CD4-positive, CD25-positive, alpha-beta regulatory T cell (primary cell): ENCODE measurements at regions not wholly inside any gene's neighbourhood (a gene's known extent, or its start where the extent isn't known, plus 50 kb on each side); places are given as distances from the start of the nearest gene placed in this dataset.

Experiments used
- ATAC-seq, 2 donors: fragments of 150-1000 bp; cut with Tn5 transposase; one replicate each; pipeline ENCODE4 v1.10.0; 2021; ENCODE audit warnings: low read depth in 2 of 2, moderate number of reproducible peaks in 2 of 2, moderate library complexity in 1 of 2
- DNase-seq, 3 donors: peaks; one replicate each; pipeline versions ENCODE4 v3.0.0 to v3.0.0-alpha.2; 2012 to 2022; ENCODE audit warnings: mixed read lengths in 1 of 3
- H3K27ac ChIP-seq: one replicate; pipeline ENCODE4 v1.7.0; 2013; ENCODE audit warnings: mild to moderate bottlenecking, low read length; ENCODE audit not compliant: insufficient read depth, poor library complexity, severe bottlenecking
- H3K27me3 ChIP-seq: one replicate; pipeline ENCODE4 v1.7.0; 2013; ENCODE audit warnings: low read length; ENCODE audit not compliant: control insufficient read depth, insufficient read depth
- H3K36me3 ChIP-seq: one replicate; pipeline ENCODE4 v1.7.0; 2013; ENCODE audit warnings: mild to moderate bottlenecking, low read length, moderate library complexity; ENCODE audit not compliant: control insufficient read depth, insufficient read depth
- H3K4me1 ChIP-seq: 2 replicates; pipeline ENCODE4 v1.7.0; 2013; ENCODE audit warnings: mild to moderate bottlenecking, low read length; ENCODE audit not compliant: insufficient read depth, control insufficient read depth, poor library complexity, severe bottlenecking
- H3K4me3 ChIP-seq: one replicate; pipeline ENCODE4 v1.7.0; 2013; ENCODE audit warnings: low read depth, mild to moderate bottlenecking, low read length, moderate library complexity
- H3K9me3 ChIP-seq, 2 experiments: 1 replicate in 1 of 2; 2 replicates in 1 of 2; pipeline ENCODE4 v1.7.0; 2013; ENCODE audit warnings: low read length in 2 of 2, mild to moderate bottlenecking in 1 of 2, moderate library complexity in 1 of 2; ENCODE audit not compliant: control insufficient read depth in 2 of 2
- H3K27ac Mint-ChIP-seq, 3 donors: one replicate each; pipeline ENCODE4 v1.8.0; 2020 to 2022; ENCODE audit warnings: mild to moderate bottlenecking in 3 of 3, mixed read lengths in 3 of 3, moderate library complexity in 2 of 3
- H3K27me3 Mint-ChIP-seq: one replicate; pipeline ENCODE4 v1.8.0; 2022; ENCODE audit warnings: mild to moderate bottlenecking, mixed read lengths
- H3K36me3 Mint-ChIP-seq: one replicate; pipeline ENCODE4 v1.8.0; 2020; ENCODE audit warnings: mixed read lengths
- H3K4me1 Mint-ChIP-seq, 4 donors: one replicate each; pipeline ENCODE4 v1.8.0; 2020 to 2022; ENCODE audit warnings: mixed read lengths in 4 of 4, mild to moderate bottlenecking in 1 of 4
- H3K4me3 Mint-ChIP-seq, 4 donors: one replicate each; pipeline ENCODE4 v1.8.0; 2020 to 2022; ENCODE audit warnings: mild to moderate bottlenecking in 4 of 4, mixed read lengths in 4 of 4, moderate library complexity in 3 of 4
- H3K9me3 Mint-ChIP-seq, 7 donors: one replicate each; pipeline ENCODE4 v1.8.0; 2020 to 2022; ENCODE audit warnings: mixed read lengths in 7 of 7, mild to moderate bottlenecking in 3 of 7, moderate library complexity in 2 of 7

DNA sequence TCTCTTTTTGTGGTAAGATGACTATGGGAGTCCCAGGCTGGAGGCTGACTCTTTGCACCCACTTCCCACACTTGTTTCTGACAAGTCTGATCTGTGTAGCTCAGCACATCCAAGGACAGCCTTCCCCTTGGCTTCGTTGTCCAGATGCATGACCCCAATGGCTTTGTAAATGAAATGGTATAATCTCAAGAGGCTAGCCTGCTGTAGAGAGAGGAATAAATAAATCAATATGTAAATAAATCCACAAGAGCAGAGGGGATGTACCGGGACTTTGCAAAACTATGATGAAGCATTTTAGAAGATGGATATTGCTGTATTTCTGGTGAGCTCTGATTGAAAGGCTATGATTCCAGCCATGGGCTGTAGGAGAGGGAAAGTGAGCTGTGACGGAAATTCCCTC lies 79.9 kb upstream of the NEO1 start:
- Histone ChIP-seq H3K27ac (no peak overlapping the region), H3K9me3 (no peaks in the 10 kb centered on the region), H3K27me3 (peaks cover 27% of the 10 kb centered on the region), H3K4me3 (no peak overlapping the region), H3K4me1 (no peaks in the 10 kb centered on the region), H3K36me3 (no peaks in the 10 kb centered on the region)
- Mint-ChIP-seq H3K9me3 (no peaks in the 10 kb centered on the region), H3K27me3 (peaks cover 18% of the 10 kb centered on the region), H3K36me3 (no peaks in the 10 kb centered on the region), H3K4me1 (peaks cover 0 to 2% (median 0%) of the 10 kb centered on the region in 4 donors), H3K27ac (no peak overlapping the region), H3K4me3 (no peak overlapping the region)
- no peak for ATAC-seq
- no peak for DNase-seq

DNA sequence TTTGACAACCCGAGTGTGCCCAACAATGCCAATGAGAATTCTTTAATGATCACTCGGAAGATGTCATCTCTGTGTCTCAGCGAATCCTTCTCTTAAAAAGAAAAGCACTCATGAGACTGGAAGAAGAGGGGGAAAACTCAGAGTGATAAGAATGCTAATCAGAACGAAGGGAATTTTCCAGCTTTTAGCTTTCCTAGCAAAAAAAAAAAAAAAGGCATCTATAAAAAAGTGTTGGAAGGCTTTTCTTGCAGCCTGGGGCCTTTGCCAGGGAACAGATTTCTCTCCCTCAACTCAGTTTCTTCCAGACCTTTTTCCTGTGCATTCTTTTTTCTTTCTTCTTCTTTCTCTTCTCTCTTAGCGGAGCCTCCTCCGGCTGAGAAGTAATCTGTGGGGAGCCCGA lies 80.5 kb upstream of the NEO1 start:
- no peaks in the 10 kb centered on the region for H3K4me1 ChIP-seq
- no peaks in the 10 kb centered on the region for H3K36me3 ChIP-seq
- H3K4me3 ChIP-seq, result no peak overlapping the region
- Mint-ChIP-seq H3K36me3 (no peaks in the 10 kb centered on the region), H3K4me3 (no peak overlapping the region), H3K27ac (no peak overlapping the region), H3K9me3 (no peaks in the 10 kb centered on the region), H3K27me3 (peaks cover 19% of the 10 kb centered on the region), H3K4me1 (peaks cover 0 to 2% (median 0%) of the 10 kb centered on the region in 4 donors)
- H3K27me3 ChIP-seq, result peaks cover 25% of the 10 kb centered on the region
- no peak for DNase-seq
- no peak for ATAC-seq
- no peak overlapping the region for H3K27ac ChIP-seq
- no peaks in the 10 kb centered on the region for H3K9me3 ChIP-seq

DNA sequence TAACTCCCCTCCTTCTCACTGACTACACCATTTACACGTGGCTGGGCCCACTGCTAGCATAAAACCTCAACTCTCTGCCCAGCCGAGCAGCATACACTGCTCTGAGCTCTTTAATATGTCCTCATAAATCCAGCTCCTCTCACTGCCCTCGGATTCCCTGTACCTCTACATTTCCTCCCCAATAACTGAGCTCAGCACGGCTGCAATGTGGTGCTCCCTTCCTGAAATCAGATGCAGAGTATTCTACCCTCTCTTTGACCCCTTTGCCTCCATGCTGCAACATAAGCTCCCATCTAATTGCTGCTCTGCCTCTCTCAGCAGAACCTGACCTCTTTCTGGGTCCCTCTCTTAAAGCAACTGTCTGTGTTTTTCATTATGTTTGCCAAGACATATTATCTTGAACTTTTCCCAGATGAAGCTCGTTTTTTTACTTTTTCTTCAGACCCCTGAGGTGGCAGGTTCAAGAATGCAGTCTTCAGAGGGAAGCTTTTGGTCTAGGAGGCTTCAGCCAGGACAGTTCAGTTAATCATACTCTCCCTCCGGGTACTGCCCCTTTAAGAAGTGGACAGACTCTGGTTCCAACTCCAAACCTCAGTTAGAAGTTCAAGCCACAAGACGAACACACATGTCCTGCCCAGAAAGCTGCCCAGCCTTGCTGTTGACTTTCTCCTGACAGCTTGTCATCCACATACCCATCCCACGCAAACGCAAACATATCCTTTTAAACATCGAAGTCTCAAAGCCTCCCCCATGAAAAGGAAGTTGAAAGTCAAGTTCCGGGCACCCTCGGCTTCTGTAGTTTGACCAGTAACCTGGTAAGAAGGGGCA lies 81.1 kb upstream of the NEO1 start:
- Mint-ChIP-seq H3K9me3 (no peaks in the 10 kb centered on the region), H3K36me3 (no peaks in the 10 kb centered on the region), H3K4me3 (no peak overlapping the region), H3K27me3 (peaks cover 19% of the 10 kb centered on the region), H3K4me1 (peaks cover 0 to 2% (median 0%) of the 10 kb centered on the region in 4 donors), H3K27ac (no peak overlapping the region)
- no peaks in the 10 kb centered on the region for H3K9me3 ChIP-seq
- H3K36me3 ChIP-seq, result no peaks in the 10 kb centered on the region
- DNase-seq (no peak), ATAC-seq (no peak)
- no peak overlapping the region for H3K27ac ChIP-seq
- H3K27me3 ChIP-seq, result peaks cover 25% of the 10 kb centered on the region
- no peak overlapping the region for H3K4me3 ChIP-seq
- H3K4me1 ChIP-seq, result no peaks in the 10 kb centered on the region

DNA sequence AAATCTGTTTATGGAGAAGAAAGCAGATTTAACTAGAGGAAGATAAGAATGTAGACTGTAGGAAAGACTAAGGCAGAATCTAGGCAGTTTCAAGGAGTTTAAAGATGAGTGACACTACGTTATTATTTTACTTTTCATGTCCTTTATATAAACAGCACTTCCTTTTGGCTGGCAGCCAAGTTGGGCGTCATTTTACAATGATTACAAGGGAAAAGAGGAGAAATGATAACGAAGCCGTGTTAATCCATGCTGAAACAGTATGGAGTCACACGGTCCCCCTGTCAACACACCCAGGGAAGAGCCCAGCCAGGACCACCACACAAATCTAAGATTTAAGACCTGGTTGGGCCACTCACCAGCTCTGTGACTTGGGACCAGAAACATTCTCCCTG lies 83.7 kb upstream of the NEO1 start:
- H3K4me3 ChIP-seq, result no peak overlapping the region

DNA sequence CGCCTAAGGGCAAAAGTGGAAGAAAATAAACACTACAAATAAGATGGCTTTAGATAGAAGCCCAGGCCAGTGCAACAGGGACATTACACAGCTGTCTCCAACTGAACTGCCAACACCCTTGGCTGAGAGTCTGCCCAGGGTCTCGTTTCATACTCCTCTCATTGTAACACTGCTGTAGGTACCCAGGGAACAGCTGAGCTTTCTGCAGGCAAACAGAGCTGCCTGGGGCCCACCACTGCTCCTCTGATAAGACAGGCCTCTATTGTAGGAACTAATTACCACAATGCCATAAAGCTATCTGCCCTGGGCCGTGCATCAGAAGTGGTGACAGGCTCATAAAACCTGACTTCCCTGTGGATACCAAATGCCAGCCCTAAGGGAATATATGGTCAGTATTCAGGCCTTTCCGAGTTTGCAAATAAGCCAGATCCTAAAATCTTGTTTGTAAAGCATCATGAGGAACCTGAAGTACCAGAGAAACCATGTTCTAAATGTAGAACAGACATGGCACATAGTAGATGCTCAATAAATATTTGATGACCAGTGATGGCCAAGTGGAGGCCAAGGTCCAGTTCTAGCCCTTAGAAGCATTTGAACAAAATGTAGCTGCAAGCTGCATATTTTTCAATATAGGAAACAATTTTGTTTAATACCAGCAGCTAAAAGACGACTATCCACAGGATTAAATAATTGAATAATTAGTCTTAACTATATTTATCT lies 84.3 kb upstream of the NEO1 start:
- Histone ChIP-seq H3K36me3 (no peaks in the 10 kb centered on the region), H3K9me3 (no peaks in the 10 kb centered on the region), H3K4me3 (no peak overlapping the region), H3K4me1 (no peaks in the 10 kb centered on the region), H3K27me3 (peaks cover 20% of the 10 kb centered on the region), H3K27ac (no peak overlapping the region)
- no peaks in the 10 kb centered on the region for H3K36me3 Mint-ChIP-seq
- ATAC-seq (no peak), DNase-seq (no peak)
- H3K4me3 Mint-ChIP-seq, result no peak overlapping the region
- peaks cover 0 to 4% (median 0%) of the 10 kb centered on the region in 7 donors for H3K9me3 Mint-ChIP-seq
- no peak overlapping the region for H3K27ac Mint-ChIP-seq
- H3K27me3 Mint-ChIP-seq, result peaks cover 24% of the 10 kb centered on the region
- H3K4me1 Mint-ChIP-seq, result peaks cover 0 to 2% (median 0%) of the 10 kb centered on the region in 4 donors

More for the DNA sequence above, 83.7 kb upstream of the NEO1 start:
- H3K27ac ChIP-seq, result no peak overlapping the region
- Mint-ChIP-seq H3K4me3 (no peak overlapping the region), H3K9me3 (peaks cover 0 to 4% (median 0%) of the 10 kb centered on the region in 7 donors), H3K27me3 (peaks cover 24% of the 10 kb centered on the region), H3K36me3 (no peaks in the 10 kb centered on the region), H3K27ac (no peak overlapping the region), H3K4me1 (peaks cover 0 to 2% (median 0%) of the 10 kb centered on the region in 4 donors)
- no peak for DNase-seq
- no peaks in the 10 kb centered on the region for H3K9me3 ChIP-seq
- H3K4me1 ChIP-seq, result no peaks in the 10 kb centered on the region
- no peaks in the 10 kb centered on the region for H3K36me3 ChIP-seq
- no peak for ATAC-seq
- H3K27me3 ChIP-seq, result peaks cover 20% of the 10 kb centered on the region

DNA sequence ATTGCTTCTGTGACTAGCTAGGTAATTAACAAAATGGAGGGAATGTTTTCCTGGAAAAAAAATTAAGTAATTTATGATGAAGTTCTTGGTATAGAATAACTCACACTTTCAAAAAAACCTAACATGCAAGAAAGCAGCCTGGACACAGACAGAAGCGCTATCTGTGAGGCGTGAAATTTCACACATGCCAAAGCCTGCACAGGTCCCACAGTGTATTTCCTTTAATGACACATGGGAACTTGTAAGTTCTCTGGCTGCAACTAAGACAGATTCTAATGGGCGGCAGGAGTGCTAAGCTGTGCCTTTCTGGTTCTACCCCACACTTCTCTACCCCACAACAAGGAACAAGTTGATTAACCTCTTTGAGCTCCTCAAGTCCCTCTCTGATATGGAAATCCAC lies 84.9 kb upstream of the NEO1 start:
- Histone ChIP-seq H3K9me3 (peaks cover 0 to 3% of the 10 kb centered on the region in 2 experiments), H3K4me1 (no peaks in the 10 kb centered on the region), H3K27me3 (peaks cover 18% of the 10 kb centered on the region), H3K27ac (no peak overlapping the region), H3K4me3 (no peak overlapping the region), H3K36me3 (no peaks in the 10 kb centered on the region)
- ATAC-seq (no peak), DNase-seq (no peak)
- Mint-ChIP-seq H3K36me3 (no peaks in the 10 kb centered on the region), H3K27ac (no peak overlapping the region), H3K4me3 (no peak overlapping the region), H3K4me1 (peaks cover 0 to 2% (median 0%) of the 10 kb centered on the region in 4 donors), H3K9me3 (peaks cover 0 to 7% (median 0%) of the 10 kb centered on the region in 7 donors), H3K27me3 (peaks cover 24% of the 10 kb centered on the region)

DNA sequence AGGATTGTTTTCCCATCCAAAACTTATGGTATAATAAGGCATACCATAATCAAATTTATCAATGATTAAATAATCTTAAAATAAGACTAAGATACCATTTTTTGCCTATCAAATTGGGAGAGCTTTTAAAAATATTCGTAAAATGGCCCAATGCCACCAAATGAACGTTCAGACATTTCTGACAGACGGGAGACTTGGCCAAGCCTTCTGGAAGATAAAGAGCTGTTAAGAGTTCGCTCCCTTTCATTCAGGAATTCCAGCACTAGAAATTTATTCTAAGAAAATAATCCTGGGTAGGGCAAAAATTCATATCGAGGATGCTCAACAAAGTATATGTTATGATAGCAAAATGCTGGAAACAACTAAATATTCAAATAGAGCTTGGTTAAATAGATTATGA lies 85.6 kb upstream of the NEO1 start:
- H3K9me3 Mint-ChIP-seq, result peaks cover 0 to 11% (median 3%) of the 10 kb centered on the region in 7 donors
- H3K9me3 ChIP-seq, result peaks cover 0 to 4% of the 10 kb centered on the region in 2 experiments
- peaks cover 17% of the 10 kb centered on the region for H3K27me3 ChIP-seq
- H3K27ac ChIP-seq, result no peak overlapping the region
- peaks cover 0 to 2% (median 0%) of the 10 kb centered on the region in 4 donors for H3K4me1 Mint-ChIP-seq
- no peaks in the 10 kb centered on the region for H3K36me3 ChIP-seq
- DNase-seq, result no peak
- H3K4me3 Mint-ChIP-seq, result no peak overlapping the region
- no peak overlapping the region for H3K4me3 ChIP-seq
- ATAC-seq, result no peak
- no peak overlapping the region for H3K27ac Mint-ChIP-seq
- no peaks in the 10 kb centered on the region for H3K36me3 Mint-ChIP-seq
- H3K27me3 Mint-ChIP-seq, result peaks cover 24% of the 10 kb centered on the region
- H3K4me1 ChIP-seq, result no peaks in the 10 kb centered on the region
